HCT116 (cell line): ENCODE measurements at regions not wholly inside any gene's neighbourhood (a gene's known extent, or its start where the extent isn't known, plus 50 kb on each side); places are given as distances from the start of the nearest gene placed in this dataset.

Source experiments
- EZH2 ChIP-seq: fragments of 200-600 bp; sonication (generic); IDR thresholded peaks from 2 replicates; pipeline ENCODE4 v1.6.1; 2017; ENCODE audit warnings: antibody characterized with exemption, mixed run types
- EZH2phosphoT487 ChIP-seq: fragments of 200-600 bp; IDR thresholded peaks from 2 replicates; pipeline ENCODE4 v1.6.1; 2018; ENCODE audit warnings: antibody characterized with exemption, borderline replicate concordance
- FOSL1 ChIP-seq: IDR thresholded peaks from 2 replicates; pipeline ENCODE4 v1.6.1; 2012; ENCODE audit warnings: low read depth
- POLR2A ChIP-seq: IDR thresholded peaks from 2 replicates; pipeline ENCODE4 v1.7.0; 2011; ENCODE audit warnings: borderline replicate concordance; ENCODE audit not compliant: insufficient read depth, insufficient read length; ENCODE audit errors: extremely low read depth
- POLR2AphosphoS5 ChIP-seq: IDR thresholded peaks from 2 replicates; pipeline ENCODE4 v1.6.1; 2011; ENCODE audit warnings: mild to moderate bottlenecking, low read depth, low read length, moderate library complexity
- SRF ChIP-seq: IDR thresholded peaks from 2 replicates; pipeline ENCODE4 v1.6.1; 2012; ENCODE audit warnings: low read depth
- ZFX ChIP-seq: fragments of 450-650 bp; IDR thresholded peaks from 2 replicates; pipeline ENCODE4 v1.6.1; 2017
- TF ChIP-seq, protein P1 (sequence below), 3 experiments: fragments of 200-600 bp in 1 of 3; sonication (generic) in 1 of 3; IDR thresholded peaks in 2 of 3; conservative IDR thresholded peaks in 1 of 3; 2 replicates each; pipeline ENCODE4 v1.5.1; 2012 to 2017; ENCODE audit warnings: low read depth in 2 of 3, low read length in 2 of 3, antibody characterized with exemption in 1 of 3, borderline replicate concordance in 1 of 3, control low read depth in 1 of 3, mild to moderate bottlenecking in 1 of 3, mixed read lengths in 1 of 3, mixed run types in 1 of 3, moderate library complexity in 1 of 3; ENCODE audit not compliant: insufficient read depth in 1 of 3
- TF ChIP-seq, protein P2 (sequence below): IDR thresholded peaks from 2 replicates; pipeline ENCODE4 v1.6.1; 2012

DNA sequence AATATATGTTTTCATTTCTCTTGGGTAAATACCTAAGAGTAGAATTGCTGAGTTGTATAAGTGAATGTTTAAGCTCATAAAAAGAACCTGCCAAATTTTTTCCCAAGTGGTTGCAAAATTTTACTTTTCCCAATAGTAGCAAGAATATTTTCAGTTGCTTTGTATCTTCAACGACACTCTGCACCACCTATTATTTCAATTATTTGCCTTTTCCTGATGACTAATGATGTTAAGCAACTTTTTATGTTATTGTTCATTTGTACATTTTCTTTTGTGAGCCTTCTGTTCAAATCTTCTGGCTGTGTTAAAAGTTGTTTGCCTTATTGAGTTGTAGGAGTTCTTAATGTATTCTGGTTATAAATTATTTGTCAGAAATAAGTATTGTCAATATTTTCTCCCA lies 299.1 kb upstream of the NRIP1 start:
- no peak for TF ChIP-seq POLR2A
- TF ChIP-seq, protein P1, sequence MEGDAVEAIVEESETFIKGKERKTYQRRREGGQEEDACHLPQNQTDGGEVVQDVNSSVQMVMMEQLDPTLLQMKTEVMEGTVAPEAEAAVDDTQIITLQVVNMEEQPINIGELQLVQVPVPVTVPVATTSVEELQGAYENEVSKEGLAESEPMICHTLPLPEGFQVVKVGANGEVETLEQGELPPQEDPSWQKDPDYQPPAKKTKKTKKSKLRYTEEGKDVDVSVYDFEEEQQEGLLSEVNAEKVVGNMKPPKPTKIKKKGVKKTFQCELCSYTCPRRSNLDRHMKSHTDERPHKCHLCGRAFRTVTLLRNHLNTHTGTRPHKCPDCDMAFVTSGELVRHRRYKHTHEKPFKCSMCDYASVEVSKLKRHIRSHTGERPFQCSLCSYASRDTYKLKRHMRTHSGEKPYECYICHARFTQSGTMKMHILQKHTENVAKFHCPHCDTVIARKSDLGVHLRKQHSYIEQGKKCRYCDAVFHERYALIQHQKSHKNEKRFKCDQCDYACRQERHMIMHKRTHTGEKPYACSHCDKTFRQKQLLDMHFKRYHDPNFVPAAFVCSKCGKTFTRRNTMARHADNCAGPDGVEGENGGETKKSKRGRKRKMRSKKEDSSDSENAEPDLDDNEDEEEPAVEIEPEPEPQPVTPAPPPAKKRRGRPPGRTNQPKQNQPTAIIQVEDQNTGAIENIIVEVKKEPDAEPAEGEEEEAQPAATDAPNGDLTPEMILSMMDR (IDR thresholded peaks at IDR 0.05 in 2 of 3, conservative IDR thresholded peaks at IDR 0.05 in 1 of 3; ENCODE audit: borderline replicate concordance in 1 of 3, insufficient read depth in 1 of 3, low read depth in 2 of 3, low read length in 2 of 3) = no peak
- no peak for TF ChIP-seq EZH2phosphoT487
- no peak for TF ChIP-seq POLR2AphosphoS5
- TF ChIP-seq, protein P2, sequence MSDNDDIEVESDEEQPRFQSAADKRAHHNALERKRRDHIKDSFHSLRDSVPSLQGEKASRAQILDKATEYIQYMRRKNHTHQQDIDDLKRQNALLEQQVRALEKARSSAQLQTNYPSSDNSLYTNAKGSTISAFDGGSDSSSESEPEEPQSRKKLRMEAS = no peak
- TF ChIP-seq SRF = no peak
- TF ChIP-seq ZFX = no peak
- TF ChIP-seq FOSL1 = no peak
- TF ChIP-seq EZH2 = no peak
